ENCODE measurements at regions not wholly inside any gene's neighbourhood (a gene's known extent, or its start where the extent isn't known, plus 50 kb on each side); places are given as distances from the start of the nearest gene placed in this dataset.

DNA sequence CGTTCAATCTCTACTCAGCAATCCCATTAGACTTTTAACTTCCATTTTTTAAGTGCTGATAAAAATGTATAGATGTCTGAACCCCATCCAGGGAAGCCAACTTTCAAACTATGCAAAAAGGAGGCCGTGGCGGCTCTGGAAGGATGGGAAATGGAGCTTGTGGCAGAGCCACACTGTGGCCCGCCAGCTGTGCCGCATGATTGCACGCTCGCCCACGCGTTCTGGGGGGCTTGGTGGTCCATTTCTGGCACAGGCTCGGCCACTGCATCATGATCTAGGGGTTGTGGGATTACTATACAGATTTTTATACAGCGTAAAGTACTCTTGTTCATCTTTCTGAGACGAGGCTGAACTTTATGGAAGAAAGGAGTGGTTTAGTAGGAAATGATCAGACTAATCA lies 57.6 kb downstream of the FOXL1 start:
- peaks cover 14 to 39% of the 10 kb centered on the region in 2 donors for H3K27me3 Mint-ChIP-seq (ENCODE audit: low read depth in 2 of 2)
- Histone ChIP-seq H3K27me3 (ENCODE audit: control insufficient read depth, insufficient read depth, low read length) (no peaks in the 10 kb centered on the region), H3K27ac (ENCODE audit: low read length) (no peak overlapping the region), H3K4me3 (ENCODE audit: low read length) (no peak overlapping the region), H3K36me3 (ENCODE audit: control insufficient read depth, insufficient read depth, low read length) (no peaks in the 10 kb centered on the region), H3K4me1 (ENCODE audit: control insufficient read depth, insufficient read depth, low read length) (no peaks in the 10 kb centered on the region), H3K9me3 (ENCODE audit: control insufficient read depth, insufficient read depth, low read length) (no peaks in the 10 kb centered on the region)
- 86% methylated on average over 11 of the region's 12 CpGs for WGBS (ENCODE audit: insufficient coverage)
- H3K9me3 Mint-ChIP-seq, result no peaks in the 10 kb centered on the region
- peaks cover 7 to 10% of the 10 kb centered on the region in 2 donors for H3K4me1 Mint-ChIP-seq
- ATAC-seq (no peak), DNase-seq (no peak)
- H3K27ac Mint-ChIP-seq, result no peak overlapping the region
- H3K4me3 Mint-ChIP-seq, result no peak overlapping the region
- intact Hi-C loops (cut with micrococcal nuclease), result no loop called here
- no peaks in the 10 kb centered on the region for H3K36me3 Mint-ChIP-seq
- TF ChIP-seq, protein P1, sequence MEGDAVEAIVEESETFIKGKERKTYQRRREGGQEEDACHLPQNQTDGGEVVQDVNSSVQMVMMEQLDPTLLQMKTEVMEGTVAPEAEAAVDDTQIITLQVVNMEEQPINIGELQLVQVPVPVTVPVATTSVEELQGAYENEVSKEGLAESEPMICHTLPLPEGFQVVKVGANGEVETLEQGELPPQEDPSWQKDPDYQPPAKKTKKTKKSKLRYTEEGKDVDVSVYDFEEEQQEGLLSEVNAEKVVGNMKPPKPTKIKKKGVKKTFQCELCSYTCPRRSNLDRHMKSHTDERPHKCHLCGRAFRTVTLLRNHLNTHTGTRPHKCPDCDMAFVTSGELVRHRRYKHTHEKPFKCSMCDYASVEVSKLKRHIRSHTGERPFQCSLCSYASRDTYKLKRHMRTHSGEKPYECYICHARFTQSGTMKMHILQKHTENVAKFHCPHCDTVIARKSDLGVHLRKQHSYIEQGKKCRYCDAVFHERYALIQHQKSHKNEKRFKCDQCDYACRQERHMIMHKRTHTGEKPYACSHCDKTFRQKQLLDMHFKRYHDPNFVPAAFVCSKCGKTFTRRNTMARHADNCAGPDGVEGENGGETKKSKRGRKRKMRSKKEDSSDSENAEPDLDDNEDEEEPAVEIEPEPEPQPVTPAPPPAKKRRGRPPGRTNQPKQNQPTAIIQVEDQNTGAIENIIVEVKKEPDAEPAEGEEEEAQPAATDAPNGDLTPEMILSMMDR (IDR thresholded peaks at IDR 0.05), result no peak

DNA sequence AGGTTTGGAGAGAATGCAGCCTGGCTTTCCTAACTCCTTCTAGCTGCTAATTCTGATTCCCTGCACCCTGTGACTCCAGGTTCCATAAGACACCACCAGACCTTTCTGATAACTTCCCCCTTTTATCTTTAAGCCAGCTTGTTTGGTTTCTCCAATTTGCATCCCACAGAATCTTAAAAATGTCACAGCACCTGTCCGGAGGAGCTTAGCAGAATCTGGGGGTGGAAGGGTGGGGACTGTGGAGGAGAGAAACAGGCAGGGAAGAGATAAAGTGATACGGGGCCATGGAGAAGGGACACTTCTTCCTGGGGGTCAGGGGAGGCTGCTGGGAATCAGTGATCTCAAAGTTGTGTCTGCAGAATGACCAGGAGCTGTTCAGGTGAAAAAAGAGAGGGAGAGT lies 59.4 kb downstream of the FOXL1 start:
- WGBS (ENCODE audit: insufficient coverage), result 72% methylated on average over 2 of the region's 2 CpGs
- intact Hi-C loops (cut with micrococcal nuclease), result no loop called here
- H3K27me3 ChIP-seq (ENCODE audit: control insufficient read depth, insufficient read depth, low read length), result no peaks in the 10 kb centered on the region

DNA sequence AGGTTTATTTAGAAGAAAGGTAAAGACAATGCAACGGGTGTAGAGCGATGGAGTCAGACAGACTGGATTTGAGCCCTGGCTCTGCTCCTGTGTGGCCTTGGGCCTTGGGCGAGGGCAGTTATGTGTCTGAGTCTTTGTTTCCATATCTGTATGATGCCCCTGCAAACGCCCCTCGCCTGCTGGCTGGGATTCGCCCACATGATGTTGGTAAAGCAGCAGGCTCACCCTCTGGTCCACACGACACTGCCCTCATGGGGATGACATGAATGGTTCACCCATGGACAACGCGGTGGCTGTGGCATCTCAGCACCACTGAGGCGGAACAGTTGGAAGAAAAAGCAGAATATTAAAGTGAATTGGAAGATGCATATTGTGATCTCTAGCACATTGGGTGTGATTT lies 60.3 kb downstream of the FOXL1 start:
- Histone ChIP-seq H3K27me3 (ENCODE audit: control insufficient read depth, insufficient read depth, low read length) (no peaks in the 10 kb centered on the region), H3K4me3 (ENCODE audit: low read length) (no peak overlapping the region), H3K27ac (ENCODE audit: low read length) (no peak overlapping the region), H3K9me3 (ENCODE audit: control insufficient read depth, insufficient read depth, low read length) (no peaks in the 10 kb centered on the region), H3K4me1 (ENCODE audit: control insufficient read depth, insufficient read depth, low read length) (no peaks in the 10 kb centered on the region), H3K36me3 (ENCODE audit: control insufficient read depth, insufficient read depth, low read length) (no peaks in the 10 kb centered on the region)
- no peak for ATAC-seq
- H3K27ac Mint-ChIP-seq, result no peak overlapping the region
- H3K9me3 Mint-ChIP-seq, result no peaks in the 10 kb centered on the region
- peaks cover 14 to 23% of the 10 kb centered on the region in 2 donors for H3K27me3 Mint-ChIP-seq (ENCODE audit: low read depth in 2 of 2)
- TF ChIP-seq, protein P1 (IDR thresholded peaks at IDR 0.05), result no peak
- no peak for DNase-seq
- intact Hi-C loops (cut with micrococcal nuclease), result no loop called here
- WGBS (ENCODE audit: insufficient coverage), result 89% methylated on average over 10 of the region's 10 CpGs
- no peaks in the 10 kb centered on the region for H3K36me3 Mint-ChIP-seq
- no peaks in the 10 kb centered on the region for H3K4me1 Mint-ChIP-seq
- no peak overlapping the region for H3K4me3 Mint-ChIP-seq

More for the DNA sequence above, 59.4 kb downstream of the FOXL1 start:
- H3K27me3 Mint-ChIP-seq (ENCODE audit: low read depth in 2 of 2), result peaks cover 14 to 32% of the 10 kb centered on the region in 2 donors
- H3K4me3 Mint-ChIP-seq, result no peak overlapping the region
- H3K36me3 Mint-ChIP-seq, result no peaks in the 10 kb centered on the region
- TF ChIP-seq, protein P1 (IDR thresholded peaks at IDR 0.05), result no peak
- ATAC-seq (no peak), DNase-seq (no peak)
- no peak overlapping the region for H3K4me3 ChIP-seq (ENCODE audit: low read length)
- H3K9me3 Mint-ChIP-seq, result no peaks in the 10 kb centered on the region
- H3K27ac ChIP-seq (ENCODE audit: low read length), result no peak overlapping the region
- H3K27ac Mint-ChIP-seq, result no peak overlapping the region
- H3K4me1 Mint-ChIP-seq, result no peaks in the 10 kb centered on the region
- H3K4me1 ChIP-seq (ENCODE audit: control insufficient read depth, insufficient read depth, low read length), result no peaks in the 10 kb centered on the region
- no peaks in the 10 kb centered on the region for H3K36me3 ChIP-seq (ENCODE audit: control insufficient read depth, insufficient read depth, low read length)
- H3K9me3 ChIP-seq (ENCODE audit: control insufficient read depth, insufficient read depth, low read length), result no peaks in the 10 kb centered on the region

DNA sequence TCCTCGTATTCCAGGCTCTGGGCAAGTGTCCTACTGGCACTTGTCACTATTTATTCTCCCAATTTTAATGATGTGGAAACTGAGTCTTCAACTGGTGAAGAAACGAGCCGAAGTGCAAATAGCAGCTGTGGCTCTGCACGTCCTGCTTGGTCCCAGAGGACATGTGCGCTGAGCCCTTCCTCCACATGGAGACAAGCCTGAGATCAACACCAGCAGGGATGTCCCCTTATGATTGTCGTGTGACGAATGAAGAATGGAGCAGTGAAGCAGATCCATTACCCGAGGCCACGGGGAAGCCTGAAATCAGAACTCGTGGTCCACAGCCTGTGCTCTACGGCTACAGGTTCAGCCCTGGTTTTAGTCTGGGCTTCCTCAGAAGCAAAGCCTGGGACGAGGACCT lies 61.0 kb downstream of the FOXL1 start:
- Histone ChIP-seq H3K27me3 (ENCODE audit: control insufficient read depth, insufficient read depth, low read length) (no peaks in the 10 kb centered on the region), H3K9me3 (ENCODE audit: control insufficient read depth, insufficient read depth, low read length) (no peaks in the 10 kb centered on the region), H3K4me3 (ENCODE audit: low read length) (no peak overlapping the region), H3K4me1 (ENCODE audit: control insufficient read depth, insufficient read depth, low read length) (no peaks in the 10 kb centered on the region), H3K36me3 (ENCODE audit: control insufficient read depth, insufficient read depth, low read length) (no peaks in the 10 kb centered on the region), H3K27ac (ENCODE audit: low read length) (no peak overlapping the region)
- Mint-ChIP-seq H3K4me1 (no peaks in the 10 kb centered on the region), H3K4me3 (no peak overlapping the region), H3K36me3 (no peaks in the 10 kb centered on the region), H3K27me3 (ENCODE audit: low read depth in 2 of 2) (peaks cover 14 to 18% of the 10 kb centered on the region in 2 donors), H3K27ac (no peak overlapping the region), H3K9me3 (no peaks in the 10 kb centered on the region)
- WGBS (ENCODE audit: insufficient coverage), result 91% methylated on average over 12 of the region's 12 CpGs
- intact Hi-C loops (cut with micrococcal nuclease), result no loop called here
- TF ChIP-seq, protein P1 (IDR thresholded peaks at IDR 0.05), result no peak
- DNase-seq, result no peak
- ATAC-seq, result no peak

All from natural killer cell (primary cell).